Tibial artery (tissue), 4 donors: ENCODE measurements at regions not wholly inside any gene's neighbourhood (a gene's known extent, or its start where the extent isn't known, plus 50 kb on each side); places are given as distances from the start of the nearest gene placed in this dataset.

Experiments used
- DNase-seq, 2 donors: peaks; one replicate each; pipeline ENCODE4 v3.0.0-alpha.2; 2019
- H3K27ac ChIP-seq, 2 donors: fragments of 200-600 bp; sonication (generic) in 1 of 2; 1 replicate in 1 of 2; 2 replicates in 1 of 2; pipeline ENCODE4 v1.5.1; 2018 to 2019; ENCODE audit warnings: mild to moderate bottlenecking in 1 of 2
- H3K27me3 ChIP-seq, 2 donors: fragments of 200-600 bp; sonication (generic) in 1 of 2; one replicate each; pipeline versions ENCODE4 v1.5.1 to v1.6.0; 2016 to 2019
- H3K36me3 ChIP-seq, 3 donors: fragments of 200-600 bp; sonication (generic) in 2 of 3; one replicate each; pipeline ENCODE4 v1.5.1; 2016 to 2019; ENCODE audit warnings: mild to moderate bottlenecking in 2 of 3
- H3K4me1 ChIP-seq, 4 donors: fragments of 200-600 bp; sonication (generic) in 2 of 4; 1 replicate in 3 of 4; 2 replicates in 1 of 4; pipeline ENCODE4 v1.5.1; 2016 to 2019
- H3K4me3 ChIP-seq, 2 donors: fragments of 200-600 bp; sonication (generic) in 1 of 2; 1 replicate in 1 of 2; 2 replicates in 1 of 2; pipeline ENCODE4 v1.5.1; 2018 to 2019; ENCODE audit warnings: mild to moderate bottlenecking in 2 of 2
- H3K9me3 ChIP-seq, 3 donors: fragments of 200-600 bp; sonication (generic) in 1 of 3; one replicate each; pipeline ENCODE4 v1.5.1; 2016 to 2019
- CTCF ChIP-seq, 2 experiments: fragments of 200-600 bp in 1 of 2; fragments of 450-650 bp in 1 of 2; IDR thresholded peaks; one replicate each; pipeline ENCODE4 v1.5.1; 2017 to 2019; ENCODE audit warnings: antibody characterized with exemption in 2 of 2, mild to moderate bottlenecking in 1 of 2, moderate library complexity in 1 of 2
- intact Hi-C: fragments of 100-400 bp; cut with DNase I; formaldehyde crosslinking; loops from one replicate; pipeline ENCODE4 v1.15.0; 2023; ENCODE audit warnings: low total_unique reads

- H3K4me3 ChIP-seq, result no peak overlapping the region
- no peaks in the 10 kb centered on the region for H3K36me3 ChIP-seq
- intact Hi-C loops, result no loop called here
- H3K4me1 ChIP-seq, result peaks cover 0 to 10% (median 4%) of the 10 kb centered on the region in 4 donors
- no peak for TF ChIP-seq CTCF (IDR thresholded peaks at IDR 0.05)
- no peaks in the 10 kb centered on the region for H3K9me3 ChIP-seq
- H3K27me3 ChIP-seq, result no peaks in the 10 kb centered on the region
- H3K27ac ChIP-seq, result no peak overlapping the region
- DNase-seq, result no peak
Measured at GRCh38 chr1:213728593-213729536, 258.9 kb upstream of the PROX1 start.

- Histone ChIP-seq H3K27me3 (no peaks in the 10 kb centered on the region), H3K27ac (no peak overlapping the region), H3K36me3 (no peaks in the 10 kb centered on the region), H3K4me3 (no peak overlapping the region), H3K9me3 (no peaks in the 10 kb centered on the region), H3K4me1 (no peaks in the 10 kb centered on the region)
- no peak for TF ChIP-seq CTCF (IDR thresholded peaks at IDR 0.05)
- intact Hi-C loops, result no loop called here
- no peak for DNase-seq
Measured at GRCh38 chr1:213733705-213734104, 254.1 kb upstream of the PROX1 start.

GRCh38 chr1:213737398-213738035, 250.3 kb upstream of the PROX1 start:
- no peaks in the 10 kb centered on the region for H3K27me3 ChIP-seq
- no peaks in the 10 kb centered on the region for H3K9me3 ChIP-seq
- H3K27ac ChIP-seq, result no peak overlapping the region
- no peak overlapping the region for H3K4me3 ChIP-seq
- intact Hi-C loops, result no loop called here
- H3K4me1 ChIP-seq, result no peaks in the 10 kb centered on the region
- no peak for TF ChIP-seq CTCF (IDR thresholded peaks at IDR 0.05)
- no peak for DNase-seq
- no peaks in the 10 kb centered on the region for H3K36me3 ChIP-seq

- H3K27ac ChIP-seq, result no peak overlapping the region
- intact Hi-C loops, result no loop called here
- H3K4me1 ChIP-seq, result no peaks in the 10 kb centered on the region
- no peaks in the 10 kb centered on the region for H3K27me3 ChIP-seq
- no peak for TF ChIP-seq CTCF (IDR thresholded peaks at IDR 0.05)
- H3K36me3 ChIP-seq, result no peaks in the 10 kb centered on the region
- DNase-seq, result no peak
- no peaks in the 10 kb centered on the region for H3K9me3 ChIP-seq
- no peak overlapping the region for H3K4me3 ChIP-seq
Measured at GRCh38 chr1:213738658-213739057, 249.1 kb upstream of the PROX1 start.

- intact Hi-C loops, result no loop called here
- no peaks in the 10 kb centered on the region for H3K4me1 ChIP-seq
Measured at GRCh38 chr1:213742992-213743391, 244.8 kb upstream of the PROX1 start.

More at GRCh38 chr1:213742992-213743391, 244.8 kb upstream of the PROX1 start:
- Histone ChIP-seq H3K27ac (no peak overlapping the region), H3K36me3 (no peaks in the 10 kb centered on the region), H3K9me3 (no peaks in the 10 kb centered on the region), H3K27me3 (peaks cover 0 to 4% of the 10 kb centered on the region in 2 donors), H3K4me3 (no peak overlapping the region)
- no peak for DNase-seq
- no peak for TF ChIP-seq CTCF (IDR thresholded peaks at IDR 0.05)
